GM10266 (cell line): ENCODE measurements at regions not wholly inside any gene's neighbourhood (a gene's known extent, or its start where the extent isn't known, plus 50 kb on each side); places are given as distances from the start of the nearest gene placed in this dataset.

Experiments
- DNase-seq: peaks from one replicate; pipeline ENCODE4 v3.0.0; 2012; ENCODE audit errors: extremely low spot score
- CTCF ChIP-seq: IDR thresholded peaks from 2 replicates; pipeline ENCODE4 v1.5.1; 2012; ENCODE audit warnings: mild to moderate bottlenecking, low read depth; ENCODE audit not compliant: control insufficient read depth, insufficient read depth; ENCODE audit errors: missing control alignments

DNA sequence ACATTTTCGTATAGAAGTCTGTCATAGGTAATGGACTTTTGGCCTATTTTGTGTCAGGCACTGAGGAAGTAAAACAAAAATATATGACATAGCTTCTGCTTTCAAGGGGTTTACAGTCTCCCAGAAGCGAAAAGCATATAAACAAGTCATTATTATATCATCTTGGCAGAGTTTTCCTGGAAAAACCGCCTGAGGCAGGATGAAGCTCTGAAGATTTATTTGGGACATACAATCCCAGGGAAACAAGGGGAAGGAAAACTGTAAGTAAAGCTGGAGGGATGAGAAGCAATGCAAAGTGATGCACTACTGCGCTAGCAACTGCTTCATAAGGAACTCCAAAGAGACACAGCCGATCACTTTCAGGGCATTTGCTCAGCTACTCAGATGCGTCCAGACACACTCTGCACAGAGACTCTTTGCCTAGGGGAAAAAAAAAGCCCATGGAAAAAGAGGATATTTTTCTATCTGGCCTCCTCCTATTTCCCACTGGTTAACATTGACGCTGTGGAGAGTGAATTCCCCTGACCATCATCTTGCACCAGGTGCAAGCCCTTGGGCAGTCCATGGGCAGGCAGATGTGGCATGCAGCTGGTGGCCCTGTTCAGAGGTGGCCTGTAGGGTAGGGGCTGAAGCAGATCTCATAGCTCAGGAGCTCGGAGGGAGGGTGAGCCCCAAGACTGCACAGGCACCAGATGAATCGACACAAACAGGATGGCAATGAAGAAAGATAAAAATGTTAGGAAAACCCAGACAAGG lies 158.1 kb downstream of the METTL4 start:
- DNase-seq, result no peak
- TF ChIP-seq CTCF, result no peak

- DNase-seq, result no peak
- TF ChIP-seq CTCF, result no peak
Observed at GRCh38 chr18:2414235-2414634, 157.1 kb downstream of the METTL4 start.

GRCh38 chr18:2415656-2416055 lies 155.6 kb downstream of the METTL4 start:
- TF ChIP-seq CTCF, result no peak
- DNase-seq, result no peak

DNA sequence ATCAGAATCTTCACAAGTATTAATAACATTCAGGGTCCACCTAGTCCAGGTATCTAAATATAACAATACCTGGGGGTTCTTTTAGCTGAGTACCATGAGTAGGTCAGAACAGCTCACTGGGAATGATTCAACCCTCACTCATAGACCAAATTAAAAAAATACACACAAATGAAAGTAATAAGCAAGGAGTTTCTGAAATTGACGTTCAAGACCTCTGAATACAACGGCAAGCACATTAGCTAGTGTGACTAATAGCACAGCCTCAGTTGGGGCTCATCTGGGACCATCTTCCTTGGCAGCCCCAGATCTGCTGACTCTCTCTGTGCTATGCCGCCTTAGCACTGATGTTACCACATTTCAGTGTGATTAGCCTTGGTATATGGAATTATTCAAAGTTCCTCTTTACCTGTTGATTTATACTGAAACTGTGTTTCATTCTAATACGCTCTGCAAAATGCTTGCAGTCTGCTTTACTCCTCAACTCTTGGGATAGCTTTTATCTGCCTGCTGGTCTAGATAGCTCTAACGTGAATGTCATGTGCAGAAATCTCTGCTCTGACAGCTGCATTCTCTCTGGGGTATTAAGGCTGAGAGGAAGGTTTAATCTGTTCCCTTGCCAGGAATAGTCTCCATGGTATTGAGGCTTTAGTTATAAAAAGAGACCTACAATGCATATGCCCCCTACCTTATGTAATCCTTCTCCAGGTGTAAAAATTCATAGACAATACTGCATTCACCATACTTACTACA lies 153.3 kb downstream of the METTL4 start:
- no peak for TF ChIP-seq CTCF
- no peak for DNase-seq

DNA sequence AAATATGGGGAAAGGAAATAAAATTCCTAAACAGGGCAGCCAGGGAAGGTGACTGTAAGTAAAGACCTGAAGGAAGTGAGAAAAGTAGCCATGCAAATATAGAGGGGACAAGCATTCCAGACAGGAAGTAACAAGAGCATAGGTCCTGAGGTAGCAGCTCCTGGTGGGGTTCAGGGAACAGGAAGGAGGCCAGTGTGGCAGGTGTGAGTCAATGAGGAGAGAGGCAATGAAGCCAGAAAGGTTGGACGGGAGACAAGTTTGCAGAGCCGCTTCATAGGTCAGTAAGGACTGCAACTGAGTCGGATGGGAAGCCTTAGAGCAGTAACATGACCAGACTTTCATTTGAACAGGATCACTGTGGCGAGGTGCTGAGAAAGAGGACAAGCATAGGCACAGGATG lies 150.9 kb downstream of the METTL4 start:
- no peak for TF ChIP-seq CTCF
- no peak for DNase-seq

- DNase-seq, result no peak
- TF ChIP-seq CTCF, result no peak
Observed at GRCh38 chr18:2423761-2424160, 147.5 kb downstream of the METTL4 start.

DNA sequence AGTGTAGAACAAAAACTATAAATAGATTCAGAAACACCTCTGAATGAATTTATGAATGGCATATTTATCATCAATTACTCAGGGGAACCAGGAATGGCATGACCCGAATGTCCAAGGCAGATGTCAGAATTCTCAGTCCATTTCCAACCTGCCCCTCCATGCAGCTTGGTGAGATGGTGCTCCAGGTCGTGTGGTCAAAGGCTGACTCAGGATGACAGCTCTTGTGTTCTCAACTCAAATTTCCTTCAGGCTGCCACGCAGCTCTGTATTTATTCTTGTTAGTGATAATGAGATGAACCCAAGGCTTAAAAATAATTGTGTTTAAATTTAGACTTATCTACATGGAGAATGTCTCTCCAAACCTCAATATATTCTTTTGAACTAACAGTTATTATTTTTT lies 146.9 kb downstream of the METTL4 start:
- no peak for TF ChIP-seq CTCF
- no peak for DNase-seq
